CD4-positive, alpha-beta T cell treated with Interleukin-15 for 1 hour (primary cell): ENCODE measurements at regions not wholly inside any gene's neighbourhood (a gene's known extent, or its start where the extent isn't known, plus 50 kb on each side); places are given as distances from the start of the nearest gene placed in this dataset.

Source experiments
- DNase-seq: peaks from one replicate; pipeline ENCODE4 v3.0.0-alpha.2; 2020

- DNase-seq: no peak
Measured at GRCh38 chr2:204445149-204445548, 100.1 kb upstream of the PARD3B start.

- no peak for DNase-seq
Measured at GRCh38 chr2:204447722-204448121, 97.6 kb upstream of the PARD3B start.

GRCh38 chr2:204449977-204450376, 95.3 kb upstream of the PARD3B start:
- no peak for DNase-seq

- DNase-seq: no peak
Measured at GRCh38 chr2:204451766-204452165, 93.5 kb upstream of the PARD3B start.

GRCh38 chr2:204452464-204453023, 92.7 kb upstream of the PARD3B start:
- DNase-seq: no peak

GRCh38 chr2:204453730-204454167, 91.5 kb upstream of the PARD3B start:
- no peak for DNase-seq

- DNase-seq: no peak
Measured at GRCh38 chr2:204454672-204455380, 90.4 kb upstream of the PARD3B start.

- no peak for DNase-seq
Measured at GRCh38 chr2:204468746-204469429, 76.4 kb upstream of the PARD3B start.

GRCh38 chr2:204470178-204470620, 75.1 kb upstream of the PARD3B start:
- no peak for DNase-seq

GRCh38 chr2:204470621-204471196, 74.6 kb upstream of the PARD3B start:
- DNase-seq: no peak

GRCh38 chr2:204472375-204472774, 72.9 kb upstream of the PARD3B start:
- no peak for DNase-seq

- DNase-seq: no peak
Measured at GRCh38 chr2:204473224-204473623, 72.1 kb upstream of the PARD3B start.

- DNase-seq: no peak
Measured at GRCh38 chr2:204475399-204475798, 69.9 kb upstream of the PARD3B start.

- no peak for DNase-seq
Measured at GRCh38 chr2:204477358-204477950, 67.8 kb upstream of the PARD3B start.

- no peak for DNase-seq
Measured at GRCh38 chr2:204479557-204479956, 65.7 kb upstream of the PARD3B start.

- no peak for DNase-seq
Measured at GRCh38 chr2:204480676-204481075, 64.6 kb upstream of the PARD3B start.

GRCh38 chr2:204483608-204484081, 61.6 kb upstream of the PARD3B start:
- no peak for DNase-seq

- DNase-seq: no peak
Measured at GRCh38 chr2:204486321-204486720, 59.0 kb upstream of the PARD3B start.

GRCh38 chr2:204486805-204487204, 58.5 kb upstream of the PARD3B start:
- DNase-seq: no peak

GRCh38 chr2:204487447-204488229, 57.6 kb upstream of the PARD3B start:
- DNase-seq: no peak

- DNase-seq: no peak
Measured at GRCh38 chr2:204491528-204491927, 53.7 kb upstream of the PARD3B start.

GRCh38 chr2:204492417-204492816, 52.9 kb upstream of the PARD3B start:
- no peak for DNase-seq
